ENCODE measurements at regions not wholly inside any gene's neighbourhood (a gene's known extent, or its start where the extent isn't known, plus 50 kb on each side); places are given as distances from the start of the nearest gene placed in this dataset. TPM values are rescaled to one million over a fixed set of nuclear protein-coding genes. Genes with fewer than 3 reads are reported as not detected.

DNA sequence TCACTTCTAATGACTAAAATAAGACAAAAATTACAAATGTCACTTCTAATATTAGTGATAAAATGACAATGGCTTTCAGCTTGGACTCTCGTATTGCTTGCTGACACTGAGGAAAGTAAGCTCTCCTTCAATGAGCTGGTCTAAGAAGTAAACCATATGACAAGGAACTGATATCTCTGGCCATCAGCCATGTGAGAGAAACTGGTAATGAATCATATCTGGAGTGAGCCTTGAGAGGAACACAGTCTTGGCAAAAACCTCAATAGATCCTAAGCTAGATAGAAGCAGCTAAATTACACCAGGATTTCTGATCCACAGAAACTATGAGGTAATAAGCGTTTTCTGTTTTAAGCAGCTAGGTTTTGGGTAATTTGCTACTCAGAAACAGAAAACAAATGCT, 1575.1 kb downstream of the OTOL1 start (continued):
- no peak for TF ChIP-seq CHD2 (IDR thresholded peaks at IDR 0.05; ENCODE audit: borderline replicate concordance, low read depth, low read length)
- TF ChIP-seq CREB1 (IDR thresholded peaks at IDR 0.05; ENCODE audit: low read depth) = no peak
- no peak for TF ChIP-seq SMAD1 (IDR thresholded peaks at IDR 0.05; ENCODE audit: low read depth, partially characterized antibody)
- no peak for TF ChIP-seq TCF3 (IDR thresholded peaks at IDR 0.05; ENCODE audit: borderline replicate concordance, insufficient read depth, low read depth, low read length)
- TF ChIP-seq, protein P1, sequence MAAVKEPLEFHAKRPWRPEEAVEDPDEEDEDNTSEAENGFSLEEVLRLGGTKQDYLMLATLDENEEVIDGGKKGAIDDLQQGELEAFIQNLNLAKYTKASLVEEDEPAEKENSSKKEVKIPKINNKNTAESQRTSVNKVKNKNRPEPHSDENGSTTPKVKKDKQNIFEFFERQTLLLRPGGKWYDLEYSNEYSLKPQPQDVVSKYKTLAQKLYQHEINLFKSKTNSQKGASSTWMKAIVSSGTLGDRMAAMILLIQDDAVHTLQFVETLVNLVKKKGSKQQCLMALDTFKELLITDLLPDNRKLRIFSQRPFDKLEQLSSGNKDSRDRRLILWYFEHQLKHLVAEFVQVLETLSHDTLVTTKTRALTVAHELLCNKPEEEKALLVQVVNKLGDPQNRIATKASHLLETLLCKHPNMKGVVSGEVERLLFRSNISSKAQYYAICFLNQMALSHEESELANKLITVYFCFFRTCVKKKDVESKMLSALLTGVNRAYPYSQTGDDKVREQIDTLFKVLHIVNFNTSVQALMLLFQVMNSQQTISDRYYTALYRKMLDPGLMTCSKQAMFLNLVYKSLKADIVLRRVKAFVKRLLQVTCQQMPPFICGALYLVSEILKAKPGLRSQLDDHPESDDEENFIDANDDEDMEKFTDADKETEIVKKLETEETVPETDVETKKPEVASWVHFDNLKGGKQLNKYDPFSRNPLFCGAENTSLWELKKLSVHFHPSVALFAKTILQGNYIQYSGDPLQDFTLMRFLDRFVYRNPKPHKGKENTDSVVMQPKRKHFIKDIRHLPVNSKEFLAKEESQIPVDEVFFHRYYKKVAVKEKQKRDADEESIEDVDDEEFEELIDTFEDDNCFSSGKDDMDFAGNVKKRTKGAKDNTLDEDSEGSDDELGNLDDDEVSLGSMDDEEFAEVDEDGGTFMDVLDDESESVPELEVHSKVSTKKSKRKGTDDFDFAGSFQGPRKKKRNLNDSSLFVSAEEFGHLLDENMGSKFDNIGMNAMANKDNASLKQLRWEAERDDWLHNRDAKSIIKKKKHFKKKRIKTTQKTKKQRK (IDR thresholded peaks at IDR 0.05; ENCODE audit: low read depth, low read length) = no peak
- TF ChIP-seq ETV6 (conservative IDR thresholded peaks at IDR 0.05 in 1 of 2, IDR thresholded peaks at IDR 0.05 in 1 of 2; ENCODE audit: borderline replicate concordance in 1 of 2, low read depth in 1 of 2) = no peak

Small RNA genes lying in the stretch of these regions (small RNA-seq; reads per million reads assigned to genes)
- not detected for gene AC128716.1
